MCF 10A (cell line): ENCODE measurements at regions not wholly inside any gene's neighbourhood (a gene's known extent, or its start where the extent isn't known, plus 50 kb on each side); places are given as distances from the start of the nearest gene placed in this dataset.

Experiments
- BruUV-seq: library from RNA; stranded (reverse); fragments of 400-500 nt; replicated peaks from 2 replicates; lab custom pipeline; 2021; lab: Mats Ljungman, UMichigan
- CTCF ChIA-PET: fragments of 300-600 bp; sonication (Branson Sonifier 250); formaldehyde crosslinking; extraction: SDS; loops from one replicate; lab custom pipeline; 2021; ENCODE audit warnings: antibody characterized with exemption, inconsistent platforms; lab: Yijun Ruan, JAX
- POLR2A ChIA-PET: fragments of 300-600, 350-650 bp; sonication (Branson Sonifier 250); formaldehyde crosslinking; extraction: SDS; loops from one replicate; lab custom pipeline; 2020; ENCODE audit warnings: antibody characterized with exemption, inconsistent platforms; lab: Yijun Ruan, JAX
- DNase-seq: peaks from one replicate; pipeline ENCODE4 v3.0.0-alpha.2; 2018; ENCODE audit not compliant: unreplicated experiment
- H3K27ac Mint-ChIP-seq: one replicate; pipeline ENCODE4 v1.8.0; 2022; ENCODE audit warnings: mild to moderate bottlenecking, low read depth, mixed read lengths; ENCODE audit not compliant: unreplicated experiment
- H3K27me3 Mint-ChIP-seq: one replicate; pipeline ENCODE4 v1.8.0; 2022; ENCODE audit warnings: mixed read lengths; ENCODE audit not compliant: insufficient read depth, unreplicated experiment
- H3K36me3 Mint-ChIP-seq: one replicate; pipeline ENCODE4 v1.8.0; 2022; ENCODE audit warnings: mild to moderate bottlenecking, moderate library complexity, mixed read lengths; ENCODE audit not compliant: insufficient read depth, unreplicated experiment
- H3K4me1 Mint-ChIP-seq: one replicate; pipeline ENCODE4 v1.8.0; 2022; ENCODE audit warnings: mixed read lengths; ENCODE audit not compliant: insufficient read depth, unreplicated experiment
- H3K4me3 Mint-ChIP-seq: one replicate; pipeline ENCODE4 v1.8.0; 2022; ENCODE audit warnings: mild to moderate bottlenecking, moderate library complexity, mixed read lengths; ENCODE audit not compliant: unreplicated experiment
- H3K9me3 Mint-ChIP-seq: one replicate; pipeline ENCODE4 v1.8.0; 2022; ENCODE audit warnings: mixed read lengths; ENCODE audit not compliant: unreplicated experiment
- CTCF ChIP-seq: fragments of 200-600 bp; IDR thresholded peaks from one replicate; pipeline ENCODE4 v1.8.0; 2022; ENCODE audit warnings: antibody characterized with exemption, mild to moderate bottlenecking; ENCODE audit not compliant: unreplicated experiment
- intact Hi-C: fragments of 100-400 bp; cut with micrococcal nuclease; formaldehyde crosslinking; loops from 2 replicates; pipeline ENCODE4 v1.14.1; 2022

DNA sequence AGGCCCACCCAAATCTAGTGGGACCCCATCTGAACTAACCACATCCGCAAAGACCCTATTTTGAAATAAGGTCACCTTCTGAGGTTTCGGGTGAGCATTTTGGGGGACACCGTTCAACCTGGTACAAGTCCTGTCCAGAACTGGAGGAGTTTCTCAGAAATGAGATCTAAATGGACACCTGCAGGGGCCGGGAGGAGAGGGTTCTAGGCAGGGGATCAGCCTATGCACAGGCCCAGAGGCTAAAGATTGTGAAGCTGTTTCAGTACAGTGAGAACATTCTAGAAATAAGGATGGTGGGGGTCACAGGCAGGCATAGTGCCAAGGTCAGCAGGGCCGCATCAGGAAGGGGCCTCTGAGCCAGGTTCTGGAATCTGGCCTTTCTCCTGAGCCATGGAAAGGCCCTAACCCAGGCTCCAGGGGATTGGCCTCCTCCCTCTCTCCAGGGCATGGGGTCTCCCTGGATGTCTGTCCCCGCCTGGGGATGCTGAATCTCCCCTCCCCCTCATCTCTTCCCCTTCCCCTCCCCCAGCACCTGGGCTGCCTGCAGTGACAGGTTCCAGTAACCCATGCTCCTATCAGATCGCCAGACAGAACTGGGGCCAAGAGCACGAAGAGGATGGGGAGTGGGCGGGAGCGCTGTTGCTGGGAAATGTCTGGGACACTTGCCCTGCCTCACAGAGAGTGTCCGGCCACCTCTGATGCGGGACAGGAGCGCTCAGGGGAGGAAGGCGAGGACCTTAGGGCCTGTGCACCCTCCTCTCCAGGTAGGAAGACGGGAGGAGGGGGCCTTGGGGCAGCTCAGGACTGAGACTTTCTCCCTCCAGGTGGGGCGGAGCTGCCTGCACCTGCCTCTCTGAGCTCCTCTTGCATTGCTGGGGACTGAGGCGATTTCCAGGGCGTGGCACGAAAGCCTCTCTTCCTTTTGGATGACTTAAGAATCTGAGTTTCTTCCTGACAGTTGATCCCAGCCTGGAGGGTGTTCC, 321.4 kb upstream of the TNRC6C start:
- no TSS peak for BruUV-seq

GRCh38 chr17:77637818-77638575, 320.5 kb upstream of the TNRC6C start:
- BruUV-seq: no TSS peak
- Mint-ChIP-seq H3K9me3 (no peaks in the 10 kb centered on the region), H3K36me3 (no peaks in the 10 kb centered on the region), H3K27ac (no peak overlapping the region), H3K4me1 (no peaks in the 10 kb centered on the region), H3K4me3 (no peak overlapping the region), H3K27me3 (peaks cover 50% of the 10 kb centered on the region)
- no peak for TF ChIP-seq CTCF
- DNase-seq: no peak
- POLR2A ChIA-PET: no interaction called here
- CTCF ChIA-PET: interaction anchor here (0.6 kb wide), 1 partner anchor 96 kb away, joined by 3 read pairs; no protein-coding TSS in a partner anchor
- intact Hi-C loops: no loop called here

More for the DNA sequence above, 321.4 kb upstream of the TNRC6C start:
- ChIA-PET POLR2A (no interaction called here), CTCF (no interaction called here)
- intact Hi-C loops: no loop called here
- TF ChIP-seq CTCF: no peak
- no peak overlapping the region for H3K4me3 Mint-ChIP-seq
- H3K36me3 Mint-ChIP-seq: no peaks in the 10 kb centered on the region
- H3K27me3 Mint-ChIP-seq: peaks cover 44% of the 10 kb centered on the region
- no peak overlapping the region for H3K27ac Mint-ChIP-seq
- no peaks in the 10 kb centered on the region for H3K4me1 Mint-ChIP-seq
- DNase-seq: no peak
- H3K9me3 Mint-ChIP-seq: no peaks in the 10 kb centered on the region

DNA sequence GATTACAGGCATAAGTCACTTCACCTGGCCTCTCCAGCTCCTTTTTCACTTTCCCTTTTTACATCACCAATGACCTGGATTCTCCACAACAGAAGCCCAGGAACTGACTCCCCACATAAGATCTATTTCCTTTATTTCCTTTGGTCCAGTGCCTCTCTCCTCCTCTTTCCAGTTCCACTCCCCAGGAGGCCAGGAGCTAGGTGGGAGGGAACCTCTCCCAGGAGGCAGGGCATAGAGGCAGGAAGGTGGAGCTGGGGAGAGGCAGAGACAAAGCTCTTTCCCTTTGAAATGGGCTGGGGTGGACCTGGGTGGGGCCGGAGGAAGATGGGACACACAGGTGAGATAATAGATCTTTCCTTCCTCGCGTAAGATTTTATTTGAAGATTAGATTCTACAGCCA, 318.3 kb upstream of the TNRC6C start:
- no peaks in the 10 kb centered on the region for H3K4me1 Mint-ChIP-seq
- no peaks in the 10 kb centered on the region for H3K9me3 Mint-ChIP-seq
- no peaks in the 10 kb centered on the region for H3K36me3 Mint-ChIP-seq
- TF ChIP-seq CTCF: no peak
- POLR2A ChIA-PET: no interaction called here
- H3K27me3 Mint-ChIP-seq: peaks cover 63% of the 10 kb centered on the region
- intact Hi-C loops: no loop called here
- H3K27ac Mint-ChIP-seq: no peak overlapping the region
- no peak for DNase-seq
- H3K4me3 Mint-ChIP-seq: no peak overlapping the region
- BruUV-seq: no TSS peak
- CTCF ChIA-PET: interaction anchor here (0.6 to 1.2 kb wide), 2 partner anchors 316 to 373 kb away, joined by 3 read pairs; no protein-coding TSS in a partner anchor
